Natural killer cell (primary cell): ENCODE measurements at regions not wholly inside any gene's neighbourhood (a gene's known extent, or its start where the extent isn't known, plus 50 kb on each side); places are given as distances from the start of the nearest gene placed in this dataset.

Source experiments
- ATAC-seq, 3 donors: fragments of 150-1000 bp in 2 of 3; fragments of 200-7000 bp in 1 of 3; cut with Tn5 transposase; 1 replicate in 1 of 3; 2 replicates in 2 of 3; pipeline ENCODE4 v1.10.0; 2021; ENCODE audit warnings: mild to moderate bottlenecking in 2 of 3, moderate library complexity in 2 of 3
- DNase-seq, 2 donors: peaks; one replicate each; pipeline versions ENCODE4 v3.0.0 to v3.0.0-alpha.2; 2013 to 2021; ENCODE audit warnings: mixed read lengths in 1 of 2
- H3K27ac ChIP-seq: one replicate; pipeline ENCODE4 v1.5.1; 2013; ENCODE audit warnings: mild to moderate bottlenecking, low read length
- H3K27me3 ChIP-seq: one replicate; pipeline ENCODE4 v1.6.1; 2013; ENCODE audit warnings: low read length; ENCODE audit not compliant: control insufficient read depth, insufficient read depth
- H3K36me3 ChIP-seq: one replicate; pipeline ENCODE4 v1.6.1; 2013; ENCODE audit warnings: low read length; ENCODE audit not compliant: control insufficient read depth, insufficient read depth
- H3K4me1 ChIP-seq: one replicate; pipeline ENCODE4 v1.6.1; 2013; ENCODE audit warnings: low read length; ENCODE audit not compliant: control insufficient read depth, insufficient read depth
- H3K4me3 ChIP-seq: one replicate; pipeline ENCODE4 v1.5.1; 2013; ENCODE audit warnings: low read length
- H3K9me3 ChIP-seq: one replicate; pipeline ENCODE4 v1.6.1; 2013; ENCODE audit warnings: low read length; ENCODE audit not compliant: control insufficient read depth, insufficient read depth
- H3K27ac Mint-ChIP-seq, 2 donors: one replicate each; pipeline ENCODE4 v1.8.0; 2022; ENCODE audit warnings: mild to moderate bottlenecking in 2 of 2, mixed read lengths in 2 of 2, moderate library complexity in 1 of 2
- H3K27me3 Mint-ChIP-seq, 2 donors: one replicate each; pipeline ENCODE4 v1.8.0; 2022; ENCODE audit warnings: low read depth in 2 of 2, mixed read lengths in 2 of 2
- H3K36me3 Mint-ChIP-seq: one replicate; pipeline ENCODE4 v1.8.0; 2022; ENCODE audit warnings: mixed read lengths
- H3K4me1 Mint-ChIP-seq, 2 donors: one replicate each; pipeline ENCODE4 v1.8.0; 2022; ENCODE audit warnings: mixed read lengths in 2 of 2
- H3K4me3 Mint-ChIP-seq: one replicate; pipeline ENCODE4 v1.8.0; 2022; ENCODE audit warnings: mild to moderate bottlenecking, moderate library complexity, mixed read lengths
- H3K9me3 Mint-ChIP-seq, 2 donors: one replicate each; pipeline ENCODE4 v1.8.0; 2022; ENCODE audit warnings: mixed read lengths in 2 of 2
- CTCF ChIP-seq: fragments of 200-600 bp; IDR thresholded peaks from one replicate; pipeline ENCODE4 v1.8.0; 2022; ENCODE audit warnings: antibody characterized with exemption
- WGBS: methylation state at CpG from one replicate; pipeline ENCODE4 v1.1.7; 2013; ENCODE audit warnings: missing lambda C conversion rate; ENCODE audit not compliant: insufficient coverage; 5-methylcytosine and 5-hydroxymethylcytosine counted together
- intact Hi-C: fragments of 100-400 bp; cut with micrococcal nuclease; formaldehyde crosslinking; loops from one replicate; pipeline ENCODE4 v1.14.2; 2022

- H3K36me3 ChIP-seq = no peaks in the 10 kb centered on the region
- Mint-ChIP-seq H3K9me3 (no peaks in the 10 kb centered on the region), H3K36me3 (no peaks in the 10 kb centered on the region), H3K4me3 (peak overlapping the region; percentile 79), H3K27me3 (no peaks in the 10 kb centered on the region), H3K27ac (peak overlapping the region; percentile 50 to 74), H3K4me1 (peaks cover 43 to 44% of the 10 kb centered on the region in 2 donors)
- intact Hi-C loops = loop anchor here (1.0 to 5.0 kb wide), 3 partner anchors 12 to 82 kb away; no protein-coding TSS in a partner anchor
- H3K4me1 ChIP-seq = peaks cover 32% of the 10 kb centered on the region
- 44% methylated on average over 3 of the region's 4 CpGs for WGBS
- H3K27ac ChIP-seq = no peak overlapping the region
- H3K4me3 ChIP-seq = no peak overlapping the region
- DNase-seq = peak in 1 of 2 donors; percentile 13
- no peaks in the 10 kb centered on the region for H3K9me3 ChIP-seq
- peak; percentile 46 to 57 (median 53) for ATAC-seq
- no peak for TF ChIP-seq CTCF
- no peaks in the 10 kb centered on the region for H3K27me3 ChIP-seq
These were observed 60.7 kb upstream of the ZEB2 start for GRCh38 chr2:144580521-144581161.

- peaks cover 44 to 48% of the 10 kb centered on the region in 2 donors for H3K4me1 Mint-ChIP-seq
- H3K9me3 Mint-ChIP-seq = no peaks in the 10 kb centered on the region
- H3K27me3 Mint-ChIP-seq = no peaks in the 10 kb centered on the region
- no peaks in the 10 kb centered on the region for H3K36me3 Mint-ChIP-seq
- Histone ChIP-seq H3K4me3 (no peak overlapping the region), H3K36me3 (no peaks in the 10 kb centered on the region), H3K27ac (no peak overlapping the region), H3K4me1 (peaks cover 32% of the 10 kb centered on the region), H3K9me3 (no peaks in the 10 kb centered on the region), H3K27me3 (no peaks in the 10 kb centered on the region)
- H3K4me3 Mint-ChIP-seq = no peak overlapping the region
- intact Hi-C loops = no loop called here
- no peak for DNase-seq
- no peak for TF ChIP-seq CTCF
- peak overlapping the region; percentile 50 to 74 for H3K27ac Mint-ChIP-seq
- ATAC-seq = no peak
- 93% methylated on average over 4 of the region's 4 CpGs for WGBS
These were observed 59.6 kb upstream of the ZEB2 start for GRCh38 chr2:144579556-144579955.

GRCh38 chr2:144578099-144578498 lies 58.2 kb upstream of the ZEB2 start:
- H3K36me3 Mint-ChIP-seq = no peaks in the 10 kb centered on the region
- no peaks in the 10 kb centered on the region for H3K27me3 ChIP-seq
- no peak for TF ChIP-seq CTCF
- no peak overlapping the region for H3K4me3 Mint-ChIP-seq
- ATAC-seq (no peak), DNase-seq (no peak)
- H3K9me3 Mint-ChIP-seq = no peaks in the 10 kb centered on the region
- WGBS = 93% methylated on average over 1 of the region's 3 CpGs
- H3K4me3 ChIP-seq = no peak overlapping the region
- H3K27ac Mint-ChIP-seq = no peak overlapping the region
- H3K36me3 ChIP-seq = no peaks in the 10 kb centered on the region
- no peak overlapping the region for H3K27ac ChIP-seq
- peaks cover 34 to 39% of the 10 kb centered on the region in 2 donors for H3K4me1 Mint-ChIP-seq
- no peaks in the 10 kb centered on the region for H3K27me3 Mint-ChIP-seq
- H3K9me3 ChIP-seq = no peaks in the 10 kb centered on the region
- H3K4me1 ChIP-seq = peaks cover 29% of the 10 kb centered on the region
- intact Hi-C loops = no loop called here

GRCh38 chr2:144572977-144573376 lies 53.1 kb upstream of the ZEB2 start:
- Histone ChIP-seq H3K4me1 (no peaks in the 10 kb centered on the region), H3K36me3 (no peaks in the 10 kb centered on the region), H3K9me3 (no peaks in the 10 kb centered on the region), H3K27me3 (no peaks in the 10 kb centered on the region), H3K4me3 (no peak overlapping the region), H3K27ac (no peak overlapping the region)
- intact Hi-C loops = no loop called here
- Mint-ChIP-seq H3K27ac (no peak overlapping the region), H3K36me3 (no peaks in the 10 kb centered on the region), H3K4me1 (peaks cover 10 to 11% of the 10 kb centered on the region in 2 donors), H3K9me3 (no peaks in the 10 kb centered on the region), H3K27me3 (no peaks in the 10 kb centered on the region), H3K4me3 (no peak overlapping the region)
- DNase-seq (no peak), ATAC-seq (no peak)
- TF ChIP-seq CTCF = no peak
